ENCODE measurements at regions not wholly inside any gene's neighbourhood (a gene's known extent, or its start where the extent isn't known, plus 50 kb on each side); places are given as distances from the start of the nearest gene placed in this dataset.

DNA sequence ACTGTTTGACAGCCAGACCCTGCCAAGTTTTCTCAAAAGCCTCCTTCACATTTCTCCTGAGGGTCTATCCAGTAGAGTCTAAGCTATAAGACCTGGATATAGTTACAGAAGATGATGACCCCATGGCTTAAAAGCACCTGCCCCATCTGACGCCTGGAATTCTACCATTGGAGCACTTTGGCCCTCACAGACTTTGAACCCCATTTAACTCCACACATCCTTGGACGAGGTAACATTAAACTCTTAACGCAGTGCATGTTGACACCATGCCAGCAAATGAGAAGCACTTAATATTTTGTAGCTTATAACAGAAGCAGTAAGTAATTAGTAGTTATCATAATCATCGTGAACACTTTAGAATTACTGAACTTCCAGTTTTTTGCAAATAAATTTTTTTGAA, 61.9 kb upstream of the SMNDC1 start:
- Mint-ChIP-seq H3K4me1 (ENCODE audit: low read depth) (peaks cover 16% of the 10 kb centered on the region), H3K36me3 (ENCODE audit: low read depth) (no peaks in the 10 kb centered on the region), H3K9me3 (no peaks in the 10 kb centered on the region), H3K4me3 (no peak overlapping the region), H3K27ac (no peak overlapping the region), H3K27me3 (no peaks in the 10 kb centered on the region)
- Histone ChIP-seq H3K9me3 (ENCODE audit: control insufficient read depth in 1 of 2, insufficient read depth in 1 of 2, low read length in 2 of 2) (peaks cover 0 to 14% of the 10 kb centered on the region in 2 experiments), H3K27me3 (ENCODE audit: control insufficient read depth in 1 of 2, insufficient read depth in 2 of 2, low read length in 2 of 2) (no peaks in the 10 kb centered on the region), H3K27ac (ENCODE audit: low read depth in 1 of 2, low read length in 2 of 2) (no peak overlapping the region), H3K36me3 (ENCODE audit: insufficient read depth, low read length) (no peaks in the 10 kb centered on the region), H3K4me1 (ENCODE audit: insufficient read depth, low read length) (peaks cover 22% of the 10 kb centered on the region), H3K4me3 (ENCODE audit: low read length) (no peak overlapping the region)
- DNase-seq = no peak
- TF ChIP-seq, protein P1, sequence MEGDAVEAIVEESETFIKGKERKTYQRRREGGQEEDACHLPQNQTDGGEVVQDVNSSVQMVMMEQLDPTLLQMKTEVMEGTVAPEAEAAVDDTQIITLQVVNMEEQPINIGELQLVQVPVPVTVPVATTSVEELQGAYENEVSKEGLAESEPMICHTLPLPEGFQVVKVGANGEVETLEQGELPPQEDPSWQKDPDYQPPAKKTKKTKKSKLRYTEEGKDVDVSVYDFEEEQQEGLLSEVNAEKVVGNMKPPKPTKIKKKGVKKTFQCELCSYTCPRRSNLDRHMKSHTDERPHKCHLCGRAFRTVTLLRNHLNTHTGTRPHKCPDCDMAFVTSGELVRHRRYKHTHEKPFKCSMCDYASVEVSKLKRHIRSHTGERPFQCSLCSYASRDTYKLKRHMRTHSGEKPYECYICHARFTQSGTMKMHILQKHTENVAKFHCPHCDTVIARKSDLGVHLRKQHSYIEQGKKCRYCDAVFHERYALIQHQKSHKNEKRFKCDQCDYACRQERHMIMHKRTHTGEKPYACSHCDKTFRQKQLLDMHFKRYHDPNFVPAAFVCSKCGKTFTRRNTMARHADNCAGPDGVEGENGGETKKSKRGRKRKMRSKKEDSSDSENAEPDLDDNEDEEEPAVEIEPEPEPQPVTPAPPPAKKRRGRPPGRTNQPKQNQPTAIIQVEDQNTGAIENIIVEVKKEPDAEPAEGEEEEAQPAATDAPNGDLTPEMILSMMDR (IDR thresholded peaks at IDR 0.05) = no peak
- intact Hi-C loops (cut with DNase I, micrococcal nuclease) = no loop called here
- ChIA-PET POLR2A (no interaction called here), CTCF (interaction anchor here (0.7 to 1.3 kb wide), 3 partner anchors 10 to 37 kb away, joined by 3 to 4 read pairs (median 3); no protein-coding TSS in a partner anchor)
- no peak for ATAC-seq (ENCODE audit: poor library complexity)

DNA sequence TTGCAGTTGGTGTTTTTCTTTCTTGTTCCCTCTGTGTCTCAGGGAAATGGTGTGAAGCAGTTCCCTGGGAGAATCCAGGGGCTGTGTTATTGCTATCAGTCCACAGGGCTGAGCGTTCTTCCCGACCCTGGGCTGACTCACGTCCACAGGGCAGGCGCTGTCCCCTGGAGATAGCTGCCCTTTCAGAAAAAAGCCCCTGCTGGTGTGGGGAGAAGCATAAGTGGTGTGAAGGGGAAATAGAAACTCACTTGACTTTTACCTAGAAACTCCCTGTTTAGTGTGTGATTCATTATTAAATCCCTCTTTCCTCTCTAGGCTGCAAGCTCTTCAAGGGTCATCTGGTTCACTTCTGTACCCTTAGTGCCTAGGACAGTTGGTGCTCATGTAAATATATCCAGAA, 63.3 kb upstream of the SMNDC1 start:
- ChIA-PET POLR2A (no interaction called here), CTCF (no interaction called here)
- no peak overlapping the region for H3K4me3 Mint-ChIP-seq
- no peak overlapping the region for H3K4me3 ChIP-seq (ENCODE audit: low read length)
- H3K27me3 ChIP-seq (ENCODE audit: control insufficient read depth in 1 of 2, insufficient read depth in 2 of 2, low read length in 2 of 2) = no peaks in the 10 kb centered on the region
- TF ChIP-seq, protein P1 (IDR thresholded peaks at IDR 0.05) = no peak
- intact Hi-C loops (cut with DNase I, micrococcal nuclease) = no loop called here
- no peaks in the 10 kb centered on the region for H3K36me3 ChIP-seq (ENCODE audit: insufficient read depth, low read length)
- DNase-seq = peak in 1 of 14 experiments; percentile 32
- no peak for ATAC-seq (ENCODE audit: poor library complexity)
- H3K36me3 Mint-ChIP-seq (ENCODE audit: low read depth) = no peaks in the 10 kb centered on the region
- peaks cover 0 to 14% of the 10 kb centered on the region in 2 experiments for H3K9me3 ChIP-seq (ENCODE audit: control insufficient read depth in 1 of 2, insufficient read depth in 1 of 2, low read length in 2 of 2)
- H3K27ac ChIP-seq (ENCODE audit: low read depth in 1 of 2, low read length in 2 of 2) = no peak overlapping the region
- peaks cover 11% of the 10 kb centered on the region for H3K4me1 Mint-ChIP-seq (ENCODE audit: low read depth)
- no peaks in the 10 kb centered on the region for H3K9me3 Mint-ChIP-seq
- peaks cover 20% of the 10 kb centered on the region for H3K4me1 ChIP-seq (ENCODE audit: insufficient read depth, low read length)
- H3K27me3 Mint-ChIP-seq = no peaks in the 10 kb centered on the region
- no peak overlapping the region for H3K27ac Mint-ChIP-seq

DNA sequence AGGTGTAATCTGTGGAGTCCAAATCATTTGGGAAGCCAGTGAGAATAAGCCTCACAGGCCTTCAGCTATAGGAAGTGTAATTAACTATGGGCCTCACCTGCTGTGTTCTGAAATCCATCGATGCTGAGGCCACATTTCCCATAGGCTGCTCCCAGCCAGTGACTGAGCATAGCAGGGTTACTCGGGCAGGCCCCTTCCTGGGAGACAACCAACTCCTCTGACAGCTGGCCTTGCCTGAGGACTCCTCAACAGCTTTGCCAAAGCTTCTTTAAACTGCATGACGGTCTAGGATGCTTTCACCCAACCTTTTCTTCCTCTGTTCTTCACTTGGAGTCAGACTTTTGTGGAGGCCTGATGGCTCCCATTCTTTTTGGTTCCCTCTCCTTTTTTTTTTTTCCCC, 63.8 kb upstream of the SMNDC1 start:
- ChIA-PET POLR2A (no interaction called here), CTCF (no interaction called here)
- no peaks in the 10 kb centered on the region for H3K36me3 ChIP-seq (ENCODE audit: insufficient read depth, low read length)
- H3K27ac ChIP-seq (ENCODE audit: low read depth in 1 of 2, low read length in 2 of 2) = no peak overlapping the region
- no peaks in the 10 kb centered on the region for H3K27me3 Mint-ChIP-seq
- H3K4me1 Mint-ChIP-seq (ENCODE audit: low read depth) = peaks cover 7% of the 10 kb centered on the region
- no peaks in the 10 kb centered on the region for H3K27me3 ChIP-seq (ENCODE audit: control insufficient read depth in 1 of 2, insufficient read depth in 2 of 2, low read length in 2 of 2)
- TF ChIP-seq, protein P1 (IDR thresholded peaks at IDR 0.05) = no peak
- ATAC-seq (ENCODE audit: poor library complexity) (no peak), DNase-seq (no peak)
- H3K27ac Mint-ChIP-seq = no peak overlapping the region
- H3K9me3 ChIP-seq (ENCODE audit: control insufficient read depth in 1 of 2, insufficient read depth in 1 of 2, low read length in 2 of 2) = peaks cover 0 to 14% of the 10 kb centered on the region in 2 experiments
- H3K4me3 ChIP-seq (ENCODE audit: low read length) = no peak overlapping the region
- no peaks in the 10 kb centered on the region for H3K9me3 Mint-ChIP-seq
- H3K4me3 Mint-ChIP-seq = no peak overlapping the region
- H3K36me3 Mint-ChIP-seq (ENCODE audit: low read depth) = no peaks in the 10 kb centered on the region
- H3K4me1 ChIP-seq (ENCODE audit: insufficient read depth, low read length) = peaks cover 15% of the 10 kb centered on the region
- intact Hi-C loops (cut with DNase I, micrococcal nuclease) = no loop called here
